ENCODE measurements at regions not wholly inside any gene's neighbourhood (a gene's known extent, or its start where the extent isn't known, plus 50 kb on each side); places are given as distances from the start of the nearest gene placed in this dataset.

DNA sequence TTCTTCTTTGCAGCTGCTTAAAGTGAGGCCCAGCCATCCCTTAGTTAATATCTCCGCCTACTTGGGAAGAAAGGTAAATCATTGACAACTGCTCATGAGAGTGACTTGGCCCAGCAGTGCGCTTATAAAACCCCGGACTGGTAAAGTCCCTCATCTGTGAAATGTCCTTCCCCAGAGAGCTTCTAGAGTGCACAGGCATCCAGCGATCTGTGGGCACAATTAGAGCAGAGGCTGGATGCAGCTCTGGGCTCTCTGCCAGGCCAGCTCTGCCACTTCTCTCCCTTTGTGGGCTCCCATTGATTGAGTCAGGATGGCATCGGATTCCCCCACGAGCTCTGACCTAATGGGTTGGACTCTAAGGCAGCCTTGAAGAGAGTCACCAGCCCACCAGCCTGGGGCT lies 219.0 kb upstream of the LINGO1 start:
- no peak for TF ChIP-seq CTCF (IDR thresholded peaks at IDR 0.05; ENCODE audit: insufficient read depth, low read depth, low read length, missing control alignments)
- DNase-seq (ENCODE audit: low read depth) = no peak
- no peak overlapping the region for H3K4me3 ChIP-seq (ENCODE audit: low read depth, low read length)

DNA sequence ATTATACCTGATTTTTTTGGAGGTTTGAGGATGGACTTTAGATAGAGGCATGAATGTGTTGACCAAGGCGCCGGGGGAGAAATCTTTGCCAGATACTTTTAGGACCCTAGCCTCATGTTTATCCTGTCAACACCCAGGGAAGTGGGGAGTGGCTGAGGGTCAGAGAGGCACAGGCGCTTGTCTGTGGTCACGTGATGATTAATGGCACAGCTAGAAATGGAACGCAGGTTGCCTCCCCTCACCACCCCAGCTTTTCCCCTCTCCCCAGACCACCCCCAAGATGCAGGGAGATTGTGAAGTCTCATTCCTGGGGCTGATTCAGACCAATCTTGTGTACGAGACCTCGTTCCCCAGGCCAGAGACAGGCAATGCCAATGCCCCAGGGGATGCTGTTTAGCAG lies 218.4 kb upstream of the LINGO1 start:
- no peak for TF ChIP-seq CTCF (IDR thresholded peaks at IDR 0.05; ENCODE audit: insufficient read depth, low read depth, low read length, missing control alignments)

GRCh38 chr15:77846986-77847385 lies 214.3 kb upstream of the LINGO1 start:
- no peak for TF ChIP-seq CTCF (IDR thresholded peaks at IDR 0.05; ENCODE audit: insufficient read depth, low read depth, low read length, missing control alignments)
- no peak overlapping the region for H3K4me3 ChIP-seq (ENCODE audit: low read depth, low read length)
- DNase-seq (ENCODE audit: low read depth) = no peak

More for the DNA sequence above, 218.4 kb upstream of the LINGO1 start:
- H3K4me3 ChIP-seq (ENCODE audit: low read depth, low read length) = no peak overlapping the region
- no peak for DNase-seq (ENCODE audit: low read depth)

- no peak overlapping the region for H3K4me3 ChIP-seq (ENCODE audit: low read depth, low read length)
- no peak for DNase-seq (ENCODE audit: low read depth)
- TF ChIP-seq CTCF (IDR thresholded peaks at IDR 0.05; ENCODE audit: insufficient read depth, low read depth, low read length, missing control alignments) = no peak
Measured at GRCh38 chr15:77846360-77846759, 213.6 kb upstream of the LINGO1 start.

DNA sequence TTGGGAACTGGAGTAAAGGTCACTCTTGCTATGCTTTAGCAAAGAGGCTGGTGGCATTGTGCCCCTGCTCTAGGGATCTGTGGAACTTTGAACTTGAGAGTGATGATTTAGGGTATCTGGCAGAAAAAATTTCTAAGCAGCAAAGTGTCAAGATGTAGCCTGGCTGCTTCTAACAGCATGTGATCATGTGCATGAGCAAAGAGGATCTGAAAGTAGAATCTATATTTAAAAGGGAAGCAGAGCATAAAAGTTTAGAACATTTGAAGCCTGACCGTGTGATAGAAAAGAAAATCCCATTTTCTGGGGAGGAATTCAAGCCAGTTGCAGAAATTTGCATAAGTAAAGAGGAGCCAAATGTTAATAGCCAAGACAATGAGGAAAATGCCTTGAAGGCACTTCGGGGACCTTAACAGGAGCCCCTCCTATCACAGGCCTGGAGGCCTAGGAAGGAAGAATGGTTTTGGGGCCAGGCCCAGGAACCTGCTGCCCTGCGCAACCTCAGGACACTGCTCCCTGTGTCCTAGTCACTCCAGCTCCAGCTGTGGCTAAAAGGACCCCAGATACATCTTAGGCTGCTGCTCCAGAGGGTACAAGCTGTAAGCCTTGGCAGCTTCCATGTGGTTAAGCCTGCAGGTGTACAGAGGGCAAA lies 212.2 kb upstream of the LINGO1 start:
- no peak for DNase-seq (ENCODE audit: low read depth)
- no peak overlapping the region for H3K4me3 ChIP-seq (ENCODE audit: low read depth, low read length)
- TF ChIP-seq CTCF (IDR thresholded peaks at IDR 0.05; ENCODE audit: insufficient read depth, low read depth, low read length, missing control alignments) = no peak

- H3K4me3 ChIP-seq (ENCODE audit: low read depth, low read length) = no peak overlapping the region
- TF ChIP-seq CTCF (IDR thresholded peaks at IDR 0.05; ENCODE audit: insufficient read depth, low read depth, low read length, missing control alignments) = no peak
- no peak for DNase-seq (ENCODE audit: low read depth)
Measured at GRCh38 chr15:77843546-77843945, 210.8 kb upstream of the LINGO1 start.

Measured in GM12865 (cell line).